GM19438 (cell line): ENCODE measurements at regions not wholly inside any gene's neighbourhood (a gene's known extent, or its start where the extent isn't known, plus 50 kb on each side); places are given as distances from the start of the nearest gene placed in this dataset.

Experiments used
- ATAC-seq: cut with Tn5 transposase; IDR thresholded peaks from one replicate; pipeline ENCODE4 v1.9.1; 2021; ENCODE audit warnings: low read depth; ENCODE audit not compliant: unreplicated experiment

DNA sequence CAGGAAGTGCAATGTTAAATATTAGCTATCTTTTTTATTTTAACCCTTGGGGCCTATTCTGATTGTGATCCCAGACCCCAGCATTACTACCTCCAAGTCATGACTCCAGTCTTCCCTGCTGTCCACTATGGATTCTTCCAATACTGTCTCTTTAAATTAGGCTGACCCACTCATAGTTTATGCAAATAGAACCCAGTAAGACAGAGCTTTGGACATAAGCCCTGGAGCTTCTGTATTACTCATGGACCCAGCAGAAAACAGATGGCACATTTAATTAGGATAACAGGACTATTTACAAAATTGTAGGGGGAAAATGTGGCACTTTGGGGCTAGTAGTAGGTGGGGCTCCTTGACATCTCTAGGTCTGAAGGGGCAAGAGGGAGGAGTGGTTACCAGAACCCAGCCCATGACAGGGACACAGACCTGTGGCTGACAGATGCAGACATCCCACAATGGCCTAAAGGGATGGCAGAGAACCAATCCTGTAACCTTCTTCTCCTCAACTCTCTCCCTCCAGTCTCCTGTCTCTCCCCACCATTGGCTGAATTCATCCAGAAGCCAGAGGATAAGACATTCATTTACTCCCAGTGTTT is 233.5 kb downstream of the OMA1 start:
- ATAC-seq = no peak

- ATAC-seq = no peak
Observed at GRCh38 chr1:58312461-58312860, 234.1 kb downstream of the OMA1 start.

- no peak for ATAC-seq
Observed at GRCh38 chr1:58310881-58311280, 235.6 kb downstream of the OMA1 start.

GRCh38 chr1:58310469-58310868 is 236.1 kb downstream of the OMA1 start:
- no peak for ATAC-seq

- ATAC-seq = no peak
Observed at GRCh38 chr1:58308206-58308605, 238.3 kb downstream of the OMA1 start.

DNA sequence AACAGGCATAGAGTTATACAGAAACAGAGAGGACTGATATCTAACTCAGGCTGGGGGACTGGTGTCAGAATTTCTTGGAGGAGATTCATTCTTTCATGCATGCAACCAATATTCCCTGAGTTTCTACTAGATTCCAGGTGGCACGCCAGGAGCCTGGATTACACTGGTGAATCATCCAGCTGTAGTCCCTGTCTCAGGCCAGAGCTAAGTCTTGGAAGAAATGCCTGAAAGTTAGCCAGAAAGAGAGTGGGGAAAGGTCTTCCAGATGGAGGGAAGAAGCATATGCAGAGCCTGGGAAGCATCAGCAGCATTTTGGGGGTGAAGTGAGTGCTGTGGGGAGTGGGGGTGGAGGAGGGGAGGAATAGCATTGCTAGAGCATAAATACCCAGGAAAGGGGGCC is 239.1 kb downstream of the OMA1 start:
- no peak for ATAC-seq

DNA sequence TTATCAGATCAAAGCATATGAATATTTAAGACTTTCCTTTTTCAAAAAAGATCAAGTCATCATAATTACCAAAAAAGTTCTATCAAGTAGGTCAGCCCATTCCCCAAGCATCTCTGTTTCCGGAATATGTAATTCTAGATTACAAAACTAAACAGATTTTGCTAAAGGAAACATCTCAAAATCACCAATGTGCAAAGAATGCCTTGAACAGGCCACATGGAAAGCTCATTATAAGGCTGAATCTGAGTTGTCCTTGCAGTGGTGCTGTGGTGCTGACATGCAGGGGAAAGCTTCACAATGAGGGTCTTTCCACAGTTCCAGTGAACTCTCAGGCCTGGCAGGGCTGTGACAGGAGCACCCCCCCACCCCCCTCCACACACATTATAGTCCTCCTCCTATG is 240.9 kb downstream of the OMA1 start:
- ATAC-seq = no peak

- ATAC-seq = no peak
Observed at GRCh38 chr1:58304346-58304975, 242.1 kb downstream of the OMA1 start.

GRCh38 chr1:58303841-58304240 is 242.7 kb downstream of the OMA1 start:
- no peak for ATAC-seq

GRCh38 chr1:58293388-58293787 is 253.1 kb downstream of the OMA1 start:
- no peak for ATAC-seq

- no peak for ATAC-seq
Observed at GRCh38 chr1:58290685-58291372, 255.7 kb downstream of the OMA1 start.

DNA sequence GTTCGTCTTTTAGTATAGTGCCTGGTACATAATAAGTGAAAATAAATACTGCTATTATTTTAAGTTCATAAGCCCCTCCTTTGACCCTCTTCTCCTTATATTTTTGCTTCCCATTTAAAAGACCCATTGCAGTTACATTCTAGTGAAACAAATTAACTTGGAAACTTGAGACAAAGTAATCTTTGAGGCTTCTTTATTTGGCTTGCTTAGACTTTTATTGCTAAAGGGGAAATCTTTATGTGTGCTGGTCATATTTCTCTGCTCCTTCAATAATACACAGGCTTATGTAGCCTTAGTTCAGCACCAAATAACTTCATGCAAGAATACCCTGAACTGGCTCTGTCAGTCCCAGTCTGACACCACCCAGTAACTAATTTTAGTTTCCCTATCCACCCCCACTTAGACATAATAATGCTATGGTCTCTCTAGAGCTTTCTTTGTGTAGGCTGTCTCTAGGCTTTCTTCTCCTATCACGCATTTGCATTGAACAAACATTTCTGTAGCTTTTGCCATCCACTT is 257.8 kb downstream of the OMA1 start:
- ATAC-seq = no peak

- no peak for ATAC-seq
Observed at GRCh38 chr1:58287894-58288623, 258.5 kb downstream of the OMA1 start.

DNA sequence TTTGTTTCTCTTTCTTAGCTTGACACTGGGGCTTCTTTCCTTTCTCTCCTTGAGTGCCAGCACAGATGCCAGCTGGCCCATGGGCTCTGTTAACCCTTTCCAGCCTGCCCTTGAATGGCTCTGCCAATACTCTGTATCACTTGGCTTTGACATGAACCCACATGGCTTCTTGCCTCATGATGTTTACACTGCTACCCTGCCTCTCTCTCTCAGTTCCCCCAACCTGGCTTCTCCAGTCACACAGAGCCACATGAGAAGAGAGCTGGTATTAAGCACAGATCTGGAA is 262.4 kb downstream of the OMA1 start:
- ATAC-seq = no peak

DNA sequence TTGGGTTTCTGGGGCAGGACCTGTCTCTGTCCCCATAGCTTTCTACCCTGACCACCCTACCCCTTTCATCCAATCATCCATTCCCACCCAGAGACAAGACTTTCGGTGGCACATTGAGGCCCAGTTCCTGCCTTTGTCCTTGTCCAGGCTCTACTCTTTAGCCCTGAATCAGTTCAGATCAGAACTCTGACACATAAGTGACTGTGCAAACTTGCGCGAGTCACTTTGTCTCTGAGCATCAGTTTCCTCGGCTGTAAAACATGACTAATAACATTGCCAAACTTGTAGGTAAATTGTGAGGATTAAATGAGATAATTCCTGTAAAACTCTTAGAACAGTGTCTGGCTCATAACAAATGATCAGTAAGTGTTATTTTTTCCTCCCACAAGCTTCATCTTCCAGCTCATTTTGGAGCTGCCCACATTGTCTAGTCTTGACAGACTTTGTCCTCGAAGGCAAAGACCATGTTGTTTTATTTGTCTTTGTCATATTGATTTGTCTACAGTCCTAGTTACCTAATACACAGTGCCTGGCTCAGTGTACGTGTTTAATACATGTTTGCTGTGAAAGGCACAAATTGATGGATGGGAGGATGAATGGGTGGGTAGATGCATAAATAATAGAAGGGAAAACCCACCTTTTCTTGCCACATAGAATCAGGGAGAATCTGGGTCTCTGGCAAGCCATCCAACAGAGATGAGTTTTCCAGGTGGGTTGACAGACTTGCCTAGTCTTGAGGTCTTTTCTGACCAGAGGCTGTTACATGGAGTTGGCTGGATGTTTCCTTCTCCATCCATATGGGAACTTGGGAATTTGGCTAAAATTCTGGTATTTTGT is 262.9 kb downstream of the OMA1 start:
- ATAC-seq = no peak

DNA sequence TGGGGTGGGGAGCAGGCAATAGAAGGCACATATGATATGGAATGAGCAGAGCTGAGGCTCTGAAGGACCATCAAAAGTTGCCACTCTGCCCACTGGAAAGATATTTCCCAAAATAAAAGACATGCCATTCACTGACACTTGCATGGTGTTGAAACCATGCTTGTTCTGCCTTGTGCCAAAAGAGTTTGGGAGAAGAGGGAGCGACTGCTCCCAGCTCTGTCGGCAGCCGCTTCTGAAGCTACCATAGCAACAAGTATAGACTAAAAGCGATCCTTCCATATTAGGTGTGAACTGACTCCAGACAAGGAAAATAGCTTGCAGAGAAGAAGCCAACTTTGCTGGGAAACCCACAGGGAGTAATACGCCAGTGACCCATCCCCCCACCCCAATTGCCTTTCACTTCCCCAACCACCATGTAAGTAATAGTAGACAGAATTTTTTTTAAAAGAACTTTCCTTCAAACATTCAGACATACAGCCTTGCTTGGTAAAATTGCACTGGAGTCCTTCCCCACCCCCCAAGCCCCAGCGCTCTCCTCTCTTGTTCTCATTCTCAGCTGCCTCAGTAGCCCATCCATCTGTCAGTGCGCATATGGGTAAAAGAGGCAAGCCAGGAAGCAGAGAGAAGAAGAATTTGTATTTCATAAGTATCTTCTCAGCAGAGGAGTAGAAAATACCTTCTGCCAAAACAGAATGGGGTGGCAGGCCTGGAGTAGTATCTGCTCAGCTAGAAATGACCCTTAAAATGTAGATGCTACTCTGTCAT is 263.7 kb downstream of the OMA1 start:
- ATAC-seq = no peak

- ATAC-seq = no peak
Observed at GRCh38 chr1:58266242-58266641, 280.3 kb downstream of the OMA1 start.

DNA sequence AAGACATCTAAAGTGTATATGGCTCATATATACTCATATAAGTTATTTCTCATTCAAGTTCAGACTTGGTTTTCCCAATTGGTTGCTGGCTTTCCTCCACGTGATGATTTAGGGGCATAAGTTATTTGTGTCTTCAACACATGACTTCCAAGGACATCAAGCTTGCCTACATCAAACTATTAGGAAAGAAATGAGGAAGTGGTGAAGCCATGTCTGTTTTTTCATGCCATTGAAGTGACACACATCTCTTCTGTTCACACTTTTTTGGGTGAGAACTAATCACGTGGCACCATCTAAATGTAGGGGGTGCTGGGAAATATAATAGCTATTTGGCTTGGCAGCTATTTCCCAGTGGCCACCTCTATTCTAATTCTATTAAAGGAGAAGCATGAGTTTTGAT is 282.1 kb downstream of the OMA1 start:
- ATAC-seq = no peak

- ATAC-seq = no peak
Observed at GRCh38 chr1:58262702-58263101, 283.8 kb downstream of the OMA1 start.

- no peak for ATAC-seq
Observed at GRCh38 chr1:58258082-58258481, 288.4 kb downstream of the OMA1 start.
